Hematopoietic multipotent progenitor cell treated with erythropoietin and hydrocortisone succinate and interleukin-3 and kit ligand, for 17 days (in vitro differentiated cells): ENCODE measurements at regions not wholly inside any gene's neighbourhood (a gene's known extent, or its start where the extent isn't known, plus 50 kb on each side); places are given as distances from the start of the nearest gene placed in this dataset.

ENCODE experiments used
- DNase-seq: peaks from one replicate; pipeline ENCODE4 v3.0.0-alpha.2; 2015; ENCODE audit warnings: low spot score

GRCh38 chr11:115767047-115767802 is 263.0 kb upstream of the CADM1 start:
- DNase-seq = no peak

GRCh38 chr11:115766561-115766960 is 262.3 kb upstream of the CADM1 start:
- DNase-seq = no peak

GRCh38 chr11:115765803-115766239 is 261.6 kb upstream of the CADM1 start:
- DNase-seq = no peak

- no peak for DNase-seq
These were observed 260.0 kb upstream of the CADM1 start for GRCh38 chr11:115764176-115764575.

DNA sequence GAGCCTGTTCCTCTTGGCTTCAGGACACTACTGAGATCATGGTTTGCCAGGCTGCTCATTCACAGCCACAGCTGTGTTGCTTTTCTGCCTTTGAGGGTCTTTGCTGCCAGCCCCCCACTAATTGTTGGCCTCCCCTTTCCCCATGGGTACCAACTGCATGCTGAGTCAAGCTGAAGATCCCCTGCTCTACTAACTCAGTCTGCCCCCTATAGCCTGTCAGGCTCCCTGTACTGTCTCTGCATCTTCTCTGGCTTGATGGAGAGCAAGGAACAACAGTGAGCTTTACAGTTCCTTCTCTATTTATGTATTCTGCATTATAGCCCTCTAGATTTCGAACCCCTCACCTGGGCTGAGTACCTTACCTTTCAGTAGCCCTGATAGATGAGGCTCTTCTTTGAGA is 257.6 kb upstream of the CADM1 start:
- no peak for DNase-seq

- no peak for DNase-seq
These were observed 257.1 kb upstream of the CADM1 start for GRCh38 chr11:115761348-115761747.

- no peak for DNase-seq
These were observed 256.5 kb upstream of the CADM1 start for GRCh38 chr11:115760461-115761320.

GRCh38 chr11:115759622-115760460 is 255.6 kb upstream of the CADM1 start:
- no peak for DNase-seq

DNA sequence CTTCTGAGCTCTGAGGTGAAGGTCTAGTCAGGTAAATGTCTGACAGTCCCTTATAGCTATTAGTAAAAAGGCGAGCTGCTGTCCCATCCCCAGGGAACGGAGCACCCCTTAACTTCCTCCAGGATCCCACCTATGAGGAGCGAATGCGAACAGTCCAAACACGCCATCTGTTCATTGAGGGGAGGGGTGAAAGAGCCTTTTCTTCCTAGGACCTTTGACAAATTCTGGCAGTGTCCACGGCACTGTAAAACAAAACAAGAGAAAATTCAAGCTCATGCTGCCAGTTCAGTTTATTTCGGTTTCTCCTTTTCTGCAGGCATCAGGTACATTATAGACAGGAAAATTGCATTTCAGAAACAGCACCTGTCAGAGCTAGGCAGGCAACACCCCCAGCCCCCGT is 253.8 kb upstream of the CADM1 start:
- no peak for DNase-seq

DNA sequence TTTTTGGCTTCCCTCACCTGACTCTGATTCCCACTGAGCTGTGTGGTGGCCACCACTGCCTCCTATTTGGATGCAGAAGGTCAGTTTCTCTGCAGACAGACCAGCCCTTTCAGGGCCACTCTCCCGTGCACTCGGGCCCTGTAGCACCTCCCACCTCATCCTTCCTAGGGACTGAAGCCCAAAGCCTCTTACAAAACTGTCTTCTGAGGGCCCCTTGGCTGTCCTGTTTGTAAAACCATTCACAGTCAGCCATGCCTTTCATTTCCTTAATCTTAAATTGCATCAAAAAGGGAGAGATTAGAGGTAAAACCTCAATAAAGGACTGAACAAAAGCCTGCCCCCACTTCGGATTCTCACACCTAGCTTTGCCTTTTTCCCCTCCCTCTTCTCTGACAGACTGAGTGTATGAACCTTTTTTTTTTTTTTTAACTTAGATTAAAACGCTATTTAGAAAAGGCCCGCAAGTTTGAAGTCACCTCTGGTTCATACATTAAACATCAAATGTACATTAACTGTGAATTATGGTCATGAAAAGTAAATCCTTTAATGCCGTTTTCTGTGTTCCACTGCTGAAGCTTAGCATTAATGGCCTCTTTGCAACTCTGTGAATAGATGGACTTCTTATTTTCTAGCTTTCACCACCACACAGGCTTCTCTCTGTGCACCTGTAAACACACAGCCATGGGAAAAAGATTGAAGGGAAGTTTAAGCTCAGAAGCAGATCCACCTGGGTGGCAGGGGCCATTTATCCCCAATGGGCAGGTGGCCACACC is 247.2 kb upstream of the CADM1 start:
- DNase-seq = no peak

- no peak for DNase-seq
These were observed 241.6 kb upstream of the CADM1 start for GRCh38 chr11:115745610-115746512.

GRCh38 chr11:115745066-115745465 is 240.9 kb upstream of the CADM1 start:
- DNase-seq = no peak

DNA sequence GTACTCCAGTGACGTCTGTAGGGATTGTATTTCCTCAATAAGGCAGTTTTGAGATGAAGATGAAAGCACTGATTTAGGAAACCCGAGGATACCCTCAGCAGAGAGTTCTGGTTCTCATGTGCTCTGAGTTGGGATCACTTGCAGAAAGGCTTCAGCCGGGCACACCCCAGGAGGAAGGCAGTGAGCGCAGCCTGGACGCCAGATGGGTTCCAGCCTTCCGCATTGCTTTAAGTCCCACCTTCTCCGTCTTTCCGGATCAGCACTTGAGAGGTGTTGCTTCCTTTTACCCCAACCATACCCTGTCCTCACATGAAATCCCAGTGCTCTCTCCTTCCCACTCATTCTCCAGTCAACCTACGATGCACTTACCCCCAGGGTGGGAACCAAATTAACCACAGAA is 239.5 kb upstream of the CADM1 start:
- DNase-seq = no peak

- DNase-seq = no peak
These were observed 237.3 kb upstream of the CADM1 start for GRCh38 chr11:115741376-115742107.

DNA sequence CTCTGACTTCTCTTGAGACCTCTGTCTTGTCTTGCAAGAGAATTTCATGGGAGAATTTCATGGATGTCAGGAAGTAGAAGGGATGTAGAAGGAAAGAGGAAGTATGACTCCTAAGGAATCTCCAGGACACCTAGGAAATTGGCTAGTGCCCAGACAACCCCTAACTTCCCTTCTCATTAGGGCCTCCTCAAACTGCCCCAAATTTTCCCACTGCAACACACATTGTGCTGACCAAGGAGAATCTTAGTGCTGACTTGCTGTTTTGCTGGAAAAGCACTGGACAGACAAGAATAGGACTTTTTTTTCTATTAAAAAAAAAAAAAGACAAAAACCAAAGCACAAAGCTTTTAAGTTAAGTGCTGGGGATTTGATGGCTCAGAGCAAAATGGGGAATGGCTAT is 236.1 kb upstream of the CADM1 start:
- DNase-seq = no peak

DNA sequence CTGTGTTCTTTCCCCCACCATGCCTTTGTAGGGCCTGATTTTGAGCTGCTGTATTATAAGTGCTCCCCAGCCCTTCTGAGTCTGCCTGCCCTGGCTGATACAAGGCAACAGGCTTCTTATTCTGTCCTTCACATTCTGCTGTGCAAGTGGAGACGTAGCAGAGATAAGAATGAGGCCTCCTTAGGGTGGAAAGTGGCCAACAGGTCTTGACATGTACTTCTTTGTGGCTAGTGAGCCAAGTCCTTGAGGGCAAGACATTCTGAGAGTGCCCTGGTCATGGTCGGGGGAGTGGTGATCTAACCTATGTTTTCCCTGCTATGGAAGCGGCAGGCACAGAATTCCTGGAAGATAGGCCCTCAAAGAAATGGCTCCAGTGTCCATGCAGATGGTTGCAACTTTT is 235.7 kb upstream of the CADM1 start:
- DNase-seq = no peak

GRCh38 chr11:115739146-115739545 is 234.9 kb upstream of the CADM1 start:
- DNase-seq = no peak

DNA sequence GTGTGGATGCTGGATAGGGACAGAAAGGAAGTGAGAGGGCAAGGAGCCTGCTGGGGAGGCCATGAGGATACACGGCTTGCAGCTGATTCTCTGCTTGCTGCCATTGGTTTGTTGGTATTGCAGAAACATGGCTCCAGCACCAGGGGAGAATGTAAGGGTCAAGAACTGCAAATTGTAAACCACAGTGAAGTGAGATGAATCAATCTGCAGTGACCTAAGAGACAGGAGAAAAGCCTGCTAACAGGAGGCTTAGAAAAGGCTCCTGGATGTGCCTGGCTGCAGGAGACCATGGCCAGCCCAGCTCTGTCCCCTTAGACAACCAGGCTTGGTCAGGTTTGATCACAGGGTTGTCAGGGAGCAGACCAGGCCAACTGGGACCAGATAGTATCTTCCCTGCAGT is 233.7 kb upstream of the CADM1 start:
- DNase-seq = no peak

DNA sequence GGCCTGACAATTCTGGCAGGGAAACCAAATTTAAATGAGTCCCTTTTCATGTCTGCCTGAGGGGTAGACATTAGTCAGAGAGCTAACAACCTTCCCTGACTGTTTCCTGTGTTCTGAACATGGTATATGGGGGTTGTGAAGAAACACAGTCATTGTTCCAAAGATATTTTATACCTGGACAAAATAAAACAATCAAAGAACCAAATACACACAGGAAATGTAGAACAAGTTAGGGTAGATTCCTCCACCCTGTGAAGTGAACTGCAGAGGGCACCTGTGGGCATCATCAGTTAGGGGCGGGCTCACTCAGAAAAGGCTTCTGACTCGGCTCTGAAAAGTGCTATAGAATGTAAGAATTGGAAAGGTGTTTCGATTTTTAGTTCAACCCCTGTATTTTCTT is 231.9 kb upstream of the CADM1 start:
- no peak for DNase-seq

- no peak for DNase-seq
These were observed 220.5 kb upstream of the CADM1 start for GRCh38 chr11:115724666-115725065.
